HAP-1 (cell line): ENCODE measurements at regions not wholly inside any gene's neighbourhood (a gene's known extent, or its start where the extent isn't known, plus 50 kb on each side); places are given as distances from the start of the nearest gene placed in this dataset.

Experiments
- DNase-seq, 2 experiments: peaks; one replicate each; pipeline ENCODE4 v3.0.0-alpha.2; 2016 to 2020; ENCODE audit warnings: low spot score in 2 of 2
- H3K27me3 ChIP-seq: fragments of 250-450 bp; sonication (Bioruptor Pico); 2 replicates; pipeline ENCODE4 v1.5.1; 2020; ENCODE audit warnings: low read depth, mild to moderate bottlenecking, moderate library complexity
- H3K36me3 ChIP-seq: fragments of 250-450 bp; sonication (Bioruptor Pico); replicated peaks from 2 replicates; pipeline ENCODE4 v1.5.1; 2020; ENCODE audit warnings: mild to moderate bottlenecking
- H3K4me1 ChIP-seq: fragments of 250-450 bp; sonication (Bioruptor Pico); 2 replicates; pipeline ENCODE4 v1.5.1; 2020; ENCODE audit warnings: mild to moderate bottlenecking
- H3K4me3 ChIP-seq: fragments of 250-450 bp; sonication (Bioruptor Pico); 2 replicates; pipeline ENCODE4 v1.5.1; 2020; ENCODE audit warnings: mild to moderate bottlenecking, moderate library complexity
- H3K9me3 ChIP-seq: fragments of 250-450 bp; sonication (Bioruptor Pico); 2 replicates; pipeline ENCODE4 v1.5.1; 2020; ENCODE audit warnings: mild to moderate bottlenecking, moderate library complexity
- in situ Hi-C: fragments of 300-500 bp; cut with MboI; formaldehyde crosslinking; loops from 3 replicates; pipeline ENCODE4 v1.14.3; 2020; ENCODE audit warnings: low sequenced_read_pairs, inconsistent platforms, mixed read lengths

- DNase-seq, result no peak
Observed at GRCh38 chr4:163911891-163912290, 417.4 kb downstream of the TMA16 start.

DNA sequence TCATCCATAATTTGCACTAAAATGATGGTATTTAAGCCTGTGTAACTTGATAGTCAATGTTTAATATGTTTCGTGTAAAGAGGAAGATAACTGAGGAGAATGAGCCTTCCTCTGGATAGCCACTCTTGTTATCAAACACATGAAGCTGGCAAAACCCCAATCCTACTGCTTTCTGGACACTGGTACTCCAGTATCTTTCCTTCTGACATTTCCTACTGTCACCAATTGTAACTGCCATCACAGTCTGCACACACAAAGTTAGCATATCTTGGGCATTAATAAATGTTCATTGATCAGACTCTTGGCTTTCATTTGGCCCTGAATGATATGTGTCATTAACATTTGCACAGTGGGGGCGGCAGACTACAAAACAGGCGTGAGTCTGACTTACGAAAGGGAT, 419.1 kb downstream of the TMA16 start:
- DNase-seq, result no peak
- in situ Hi-C loops, result no loop called here
- Histone ChIP-seq H3K4me1 (0 out of 2 replicates have a peak, but pooled peaks cover 3% of the 10 kb centered on the region), H3K4me3 (no peak overlapping the region), H3K36me3 (no peaks in the 10 kb centered on the region), H3K9me3 (no peaks in the 10 kb centered on the region), H3K27me3 (no peaks in the 10 kb centered on the region)

More at GRCh38 chr4:163911891-163912290, 417.4 kb downstream of the TMA16 start:
- Histone ChIP-seq H3K4me3 (no peak overlapping the region), H3K4me1 (0 out of 2 replicates have a peak, but pooled peaks cover 3% of the 10 kb centered on the region), H3K9me3 (no peaks in the 10 kb centered on the region), H3K36me3 (no peaks in the 10 kb centered on the region), H3K27me3 (no peaks in the 10 kb centered on the region)
- in situ Hi-C loops, result no loop called here

DNA sequence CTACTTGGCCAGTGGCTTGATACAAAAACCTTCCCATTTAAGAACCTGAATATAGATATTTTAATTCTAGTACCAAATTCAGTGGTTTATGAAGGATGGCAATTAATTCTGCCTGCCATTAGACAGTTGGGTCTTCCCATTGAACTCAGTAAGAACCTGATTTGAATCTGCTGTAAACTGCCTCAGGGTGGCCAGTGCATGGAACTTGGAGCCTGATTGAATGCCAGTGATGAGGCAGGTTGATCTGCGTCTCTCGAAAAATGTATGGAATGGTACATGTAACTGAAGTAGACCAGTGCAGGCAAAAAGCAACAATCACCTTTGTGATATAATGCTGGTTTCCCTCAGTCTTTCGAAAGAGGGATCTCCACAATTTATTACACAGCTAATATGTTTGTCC, 421.4 kb downstream of the TMA16 start:
- Histone ChIP-seq H3K9me3 (no peaks in the 10 kb centered on the region), H3K36me3 (no peaks in the 10 kb centered on the region), H3K4me3 (no peak overlapping the region), H3K4me1 (0 out of 2 replicates have a peak, but pooled peaks cover 3% of the 10 kb centered on the region), H3K27me3 (no peaks in the 10 kb centered on the region)
- DNase-seq, result no peak
- in situ Hi-C loops, result no loop called here

DNA sequence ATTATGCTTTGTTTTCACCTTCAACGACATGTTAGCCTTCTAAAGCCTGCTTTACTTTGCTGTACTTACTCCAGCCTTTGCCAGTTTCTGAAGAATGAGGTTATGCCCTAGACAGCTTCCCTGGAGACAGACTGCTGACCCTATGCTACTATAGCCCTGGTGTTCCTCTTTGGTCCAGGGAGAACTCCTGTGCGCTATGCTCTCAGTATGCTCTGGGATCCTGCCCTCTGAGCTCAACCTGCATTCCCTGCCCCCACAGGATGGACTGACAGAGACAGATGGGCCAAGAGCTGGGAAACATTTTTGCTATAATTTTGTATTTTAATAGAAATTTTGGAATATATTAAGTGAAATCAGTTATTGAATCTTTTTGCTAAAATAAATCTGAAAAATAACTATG, 425.9 kb downstream of the TMA16 start:
- in situ Hi-C loops, result no loop called here
- Histone ChIP-seq H3K36me3 (no peaks in the 10 kb centered on the region), H3K4me1 (no peaks in the 10 kb centered on the region), H3K27me3 (no peaks in the 10 kb centered on the region), H3K4me3 (no peak overlapping the region), H3K9me3 (no peaks in the 10 kb centered on the region)
- DNase-seq, result no peak

- H3K4me1 ChIP-seq, result no peaks in the 10 kb centered on the region
- no peak for DNase-seq
- no peak overlapping the region for H3K4me3 ChIP-seq
- in situ Hi-C loops, result no loop called here
- H3K27me3 ChIP-seq, result no peaks in the 10 kb centered on the region
- no peaks in the 10 kb centered on the region for H3K36me3 ChIP-seq
- H3K9me3 ChIP-seq, result no peaks in the 10 kb centered on the region
Observed at GRCh38 chr4:163922302-163922701, 427.8 kb downstream of the TMA16 start.

DNA sequence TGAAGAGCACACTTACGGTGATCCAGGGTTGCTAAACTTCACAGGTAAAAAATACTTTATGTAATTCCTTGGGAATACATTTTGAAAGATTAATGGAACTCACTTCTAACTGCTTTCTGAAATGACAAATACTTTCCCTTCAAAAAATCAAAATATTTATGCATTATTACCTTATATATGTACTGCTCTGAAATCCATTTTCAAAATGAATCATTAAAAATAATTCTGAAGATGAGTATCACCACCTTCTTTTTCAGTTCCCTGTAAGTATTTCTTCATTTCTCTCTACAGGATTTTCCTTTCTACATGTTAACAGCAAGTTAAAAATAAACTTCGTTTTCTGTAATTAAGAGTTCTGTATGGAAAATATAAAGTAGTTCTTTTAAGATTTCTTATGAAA, 428.6 kb downstream of the TMA16 start:
- in situ Hi-C loops, result no loop called here
- Histone ChIP-seq H3K4me3 (no peak overlapping the region), H3K4me1 (no peaks in the 10 kb centered on the region), H3K27me3 (no peaks in the 10 kb centered on the region), H3K9me3 (no peaks in the 10 kb centered on the region), H3K36me3 (no peaks in the 10 kb centered on the region)
- DNase-seq, result no peak

GRCh38 chr4:163930086-163930485, 435.6 kb downstream of the TMA16 start:
- in situ Hi-C loops, result no loop called here
- H3K4me1 ChIP-seq, result no peaks in the 10 kb centered on the region
- no peak for DNase-seq

DNA sequence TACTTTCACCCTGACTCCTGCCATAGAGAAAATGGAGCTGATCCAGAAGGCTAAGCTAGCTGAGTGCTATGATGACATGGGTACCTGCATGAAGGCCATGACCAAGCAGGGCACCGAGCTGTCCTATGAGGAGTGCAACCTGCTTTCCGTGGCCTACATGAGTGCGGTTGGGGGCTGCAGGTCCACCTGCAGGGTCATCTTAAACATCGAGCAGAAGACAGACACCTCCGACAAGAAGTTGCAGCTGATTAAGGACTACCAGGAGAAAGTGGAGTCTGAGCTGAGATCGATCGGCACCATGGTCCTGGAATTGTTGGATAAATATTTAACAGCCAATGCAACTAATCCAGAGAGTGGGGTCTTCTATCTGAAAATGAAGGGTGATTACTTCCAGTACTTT, 438.0 kb downstream of the TMA16 start:
- Histone ChIP-seq H3K4me3 (no peak overlapping the region), H3K27me3 (no peaks in the 10 kb centered on the region), H3K36me3 (no peaks in the 10 kb centered on the region), H3K9me3 (no peaks in the 10 kb centered on the region), H3K4me1 (no peaks in the 10 kb centered on the region)
- in situ Hi-C loops, result no loop called here
- DNase-seq, result no peak

More at GRCh38 chr4:163930086-163930485, 435.6 kb downstream of the TMA16 start:
- Histone ChIP-seq H3K36me3 (no peaks in the 10 kb centered on the region), H3K27me3 (no peaks in the 10 kb centered on the region), H3K4me3 (no peak overlapping the region), H3K9me3 (no peaks in the 10 kb centered on the region)

- in situ Hi-C loops, result no loop called here
- Histone ChIP-seq H3K4me1 (no peaks in the 10 kb centered on the region), H3K27me3 (no peaks in the 10 kb centered on the region), H3K9me3 (no peaks in the 10 kb centered on the region), H3K36me3 (no peaks in the 10 kb centered on the region), H3K4me3 (no peak overlapping the region)
- no peak for DNase-seq
Observed at GRCh38 chr4:163939597-163939996, 445.1 kb downstream of the TMA16 start.

- Histone ChIP-seq H3K4me3 (no peak overlapping the region), H3K27me3 (no peaks in the 10 kb centered on the region), H3K4me1 (no peaks in the 10 kb centered on the region), H3K9me3 (no peaks in the 10 kb centered on the region), H3K36me3 (no peaks in the 10 kb centered on the region)
- in situ Hi-C loops, result no loop called here
- no peak for DNase-seq
Observed at GRCh38 chr4:163941221-163941905, 446.9 kb downstream of the TMA16 start.

- Histone ChIP-seq H3K27me3 (no peaks in the 10 kb centered on the region), H3K36me3 (no peaks in the 10 kb centered on the region), H3K4me1 (no peaks in the 10 kb centered on the region; the same call in 1 of the 2 replicates), H3K4me3 (no peak overlapping the region), H3K9me3 (no peaks in the 10 kb centered on the region)
- no peak for DNase-seq
- in situ Hi-C loops, result no loop called here
Observed at GRCh38 chr4:163948920-163949455, 454.5 kb downstream of the TMA16 start.

DNA sequence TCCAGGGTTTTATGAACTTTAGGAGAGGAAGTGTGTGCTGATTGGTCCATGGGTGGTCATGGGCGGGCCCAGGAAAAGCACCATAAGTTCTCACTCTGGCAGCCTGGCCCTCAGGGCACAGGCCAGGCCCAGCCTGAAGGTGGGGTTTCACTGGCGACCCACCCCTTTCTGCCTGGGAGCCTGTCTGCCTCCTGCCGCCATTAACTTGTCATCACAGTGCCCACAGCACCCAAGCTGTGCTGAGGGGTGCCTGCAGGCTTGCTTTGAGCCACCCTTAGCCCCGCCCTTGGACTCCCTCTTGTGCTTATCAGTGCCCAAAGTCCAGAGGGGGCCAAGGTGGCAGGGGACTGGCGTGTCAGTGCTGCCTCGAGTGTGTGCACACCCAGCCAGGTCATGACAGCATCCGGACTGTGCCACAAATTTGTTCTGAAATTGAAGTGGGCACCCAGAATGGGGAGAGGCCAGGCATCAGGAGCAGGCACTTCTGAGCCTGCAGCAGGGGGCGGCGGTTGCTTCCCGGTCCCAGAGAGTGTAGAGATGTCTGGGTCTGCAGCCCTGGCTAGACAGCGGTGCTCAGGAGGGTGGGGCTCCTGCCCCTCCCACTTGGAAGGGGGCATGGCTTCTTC, 455.6 kb downstream of the TMA16 start:
- no peak for DNase-seq
- H3K4me1 ChIP-seq, result no peaks in the 10 kb centered on the region; the same call in 1 of the 2 replicates
- H3K36me3 ChIP-seq, result no peaks in the 10 kb centered on the region
- H3K9me3 ChIP-seq, result no peaks in the 10 kb centered on the region
- no peak overlapping the region for H3K4me3 ChIP-seq
- H3K27me3 ChIP-seq, result no peaks in the 10 kb centered on the region
- in situ Hi-C loops, result no loop called here

GRCh38 chr4:163955288-163955687, 460.8 kb downstream of the TMA16 start:
- in situ Hi-C loops, result no loop called here
- H3K4me3 ChIP-seq, result no peak overlapping the region
- H3K4me1 ChIP-seq, result no peaks in the 10 kb centered on the region; the same call in 1 of the 2 replicates
- no peaks in the 10 kb centered on the region for H3K27me3 ChIP-seq
- no peaks in the 10 kb centered on the region for H3K36me3 ChIP-seq
- no peak for DNase-seq
- no peaks in the 10 kb centered on the region for H3K9me3 ChIP-seq

- no peak for DNase-seq
- H3K36me3 ChIP-seq, result no peaks in the 10 kb centered on the region
- in situ Hi-C loops, result no loop called here
- no peak overlapping the region for H3K4me3 ChIP-seq
- H3K27me3 ChIP-seq, result no peaks in the 10 kb centered on the region
- H3K9me3 ChIP-seq, result no peaks in the 10 kb centered on the region
- H3K4me1 ChIP-seq, result no peaks in the 10 kb centered on the region
Observed at GRCh38 chr4:163958751-163959150, 464.3 kb downstream of the TMA16 start.
